Testis (tissue), 2 donors: ENCODE measurements at regions not wholly inside any gene's neighbourhood (a gene's known extent, or its start where the extent isn't known, plus 50 kb on each side); places are given as distances from the start of the nearest gene placed in this dataset.

Experiments used
- DNase-seq: peaks from one replicate; pipeline ENCODE4 v3.0.0-alpha.2; 2019
- H3K27ac ChIP-seq, 2 donors: fragments of 200-600 bp; sonication (generic); one replicate each; pipeline ENCODE4 v1.5.1; 2019
- H3K27me3 ChIP-seq: fragments of 200-600 bp; sonication (generic); one replicate; pipeline ENCODE4 v1.5.1; 2019
- H3K36me3 ChIP-seq: fragments of 200-600 bp; sonication (generic); one replicate; pipeline ENCODE4 v1.5.1; 2017; ENCODE audit warnings: low read depth; ENCODE audit errors: missing control alignments
- H3K4me1 ChIP-seq: fragments of 200-600 bp; sonication (generic); one replicate; pipeline ENCODE4 v1.5.1; 2019
- H3K4me3 ChIP-seq, 2 donors: fragments of 200-600 bp; sonication (generic); one replicate each; pipeline ENCODE4 v1.5.1; 2017 to 2019
- H3K9me3 ChIP-seq: fragments of 200-600 bp; sonication (generic); one replicate; pipeline ENCODE4 v1.5.1; 2017
- CTCF ChIP-seq, 3 experiments: fragments of 450-650 bp in 2 of 3; fragments of 200-600 bp in 1 of 3; sonication (generic) in 1 of 3; IDR thresholded peaks; one replicate each; pipeline ENCODE4 v1.5.1; 2016 to 2019; ENCODE audit warnings: antibody characterized with exemption in 3 of 3, mild to moderate bottlenecking in 2 of 3, moderate library complexity in 1 of 3
- POLR2A ChIP-seq: fragments of 450-650 bp; IDR thresholded peaks from one replicate; pipeline ENCODE4 v1.6.1; 2017; ENCODE audit warnings: antibody characterized with exemption, mild to moderate bottlenecking, moderate library complexity
- WGBS, 2 donors: methylation state at CpG; one replicate each; pipeline ENCODE4 v1.1.5; 2018; 5-methylcytosine and 5-hydroxymethylcytosine counted together
- intact Hi-C: fragments of 100-400 bp; cut with DNase I; formaldehyde crosslinking; loops from one replicate; pipeline ENCODE4 v1.15.1; 2023; ENCODE audit warnings: low total_unique reads

- no peaks in the 10 kb centered on the region for H3K4me1 ChIP-seq
- intact Hi-C loops = no loop called here
- 50 to 68% methylated on average over 2 of the region's 2 CpGs for WGBS, 2 donors
- TF ChIP-seq CTCF (IDR thresholded peaks at IDR 0.05) = no peak
- no peak for TF ChIP-seq POLR2A
- no peaks in the 10 kb centered on the region for H3K36me3 ChIP-seq
- H3K4me3 ChIP-seq = no peak overlapping the region
- DNase-seq = no peak
- H3K27ac ChIP-seq = no peak overlapping the region
- H3K9me3 ChIP-seq = no peaks in the 10 kb centered on the region
- no peaks in the 10 kb centered on the region for H3K27me3 ChIP-seq
Observed at GRCh38 chr10:105644978-105645377, 1003.9 kb downstream of the SORCS3 start.

DNA sequence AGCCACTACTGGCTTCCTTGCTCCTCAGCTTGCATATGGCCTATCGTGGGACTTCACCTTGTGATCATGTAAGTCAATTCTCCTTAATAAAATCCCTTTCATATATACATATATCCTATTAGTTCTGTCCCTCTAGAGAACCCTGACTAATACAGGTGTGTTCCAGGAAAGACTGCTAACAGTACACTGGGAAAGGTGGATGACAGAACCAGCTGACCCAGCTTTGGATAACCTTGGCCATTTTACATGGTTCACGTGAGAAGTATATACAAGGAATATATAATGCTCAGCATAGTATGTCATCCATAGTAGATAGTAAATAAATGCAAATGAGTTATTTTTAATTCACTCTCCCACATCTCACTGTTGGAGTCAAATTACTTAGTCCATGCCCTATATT is 1003.5 kb downstream of the SORCS3 start:
- no peak for DNase-seq
- Histone ChIP-seq H3K4me3 (no peak overlapping the region), H3K27ac (no peak overlapping the region), H3K4me1 (no peaks in the 10 kb centered on the region), H3K9me3 (no peaks in the 10 kb centered on the region), H3K27me3 (no peaks in the 10 kb centered on the region), H3K36me3 (no peaks in the 10 kb centered on the region)
- WGBS, 2 donors = 56 to 74% methylated on average over 2 of the region's 2 CpGs
- intact Hi-C loops = no loop called here
- no peak for TF ChIP-seq CTCF (IDR thresholded peaks at IDR 0.05)
- TF ChIP-seq POLR2A = no peak

DNA sequence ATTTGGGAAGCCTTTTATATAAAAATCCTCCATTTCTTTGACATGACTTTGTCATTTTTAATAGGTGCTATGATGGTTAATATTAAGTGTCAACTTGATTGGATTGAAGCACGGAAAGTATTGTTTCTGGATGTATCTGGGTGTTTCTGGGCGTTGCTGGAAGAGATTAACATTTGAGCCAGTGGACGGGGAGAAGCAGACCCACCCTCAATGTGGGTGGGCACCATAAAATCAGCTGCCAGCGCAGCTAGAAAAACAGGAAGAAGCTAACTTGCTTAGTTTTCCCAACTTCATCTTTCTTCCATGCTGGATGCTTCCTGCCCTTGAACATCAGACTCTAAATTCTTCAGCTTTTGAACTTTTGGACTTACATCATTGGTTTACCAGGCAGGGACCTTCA is 1003.0 kb downstream of the SORCS3 start:
- DNase-seq = no peak
- 32 to 49% methylated on average over 4 of the region's 4 CpGs for WGBS, 2 donors
- no peaks in the 10 kb centered on the region for H3K9me3 ChIP-seq
- no peaks in the 10 kb centered on the region for H3K27me3 ChIP-seq
- no peak overlapping the region for H3K4me3 ChIP-seq
- intact Hi-C loops = no loop called here
- no peaks in the 10 kb centered on the region for H3K4me1 ChIP-seq
- H3K27ac ChIP-seq = no peak overlapping the region
- TF ChIP-seq POLR2A = no peak
- TF ChIP-seq CTCF (IDR thresholded peaks at IDR 0.05) = no peak
- no peaks in the 10 kb centered on the region for H3K36me3 ChIP-seq

DNA sequence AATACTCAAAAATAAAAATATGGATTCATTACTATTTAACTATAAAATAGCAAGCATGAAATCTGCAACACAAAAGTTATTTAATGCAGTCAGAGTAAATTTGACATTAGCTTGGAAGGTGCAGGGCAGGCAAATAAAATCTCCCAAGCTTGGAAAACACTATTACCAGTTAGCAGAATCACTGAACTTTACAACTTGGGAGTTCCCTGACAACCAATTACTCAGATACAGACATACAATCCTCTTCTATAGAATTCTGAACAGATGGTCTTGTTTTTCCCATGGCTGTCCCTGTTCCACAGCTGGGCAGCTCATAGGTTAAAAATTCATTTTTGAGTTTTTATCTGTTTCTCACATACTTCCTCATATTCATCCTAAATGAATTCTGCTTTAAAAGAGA is 1002.6 kb downstream of the SORCS3 start:
- Histone ChIP-seq H3K27ac (no peak overlapping the region), H3K36me3 (no peaks in the 10 kb centered on the region), H3K4me3 (no peak overlapping the region), H3K27me3 (no peaks in the 10 kb centered on the region), H3K9me3 (no peaks in the 10 kb centered on the region), H3K4me1 (no peaks in the 10 kb centered on the region)
- TF ChIP-seq CTCF (IDR thresholded peaks at IDR 0.05) (no peak), POLR2A (no peak)
- no peak for DNase-seq
- intact Hi-C loops = no loop called here

- no peak overlapping the region for H3K27ac ChIP-seq
- TF ChIP-seq POLR2A (no peak), CTCF (IDR thresholded peaks at IDR 0.05) (no peak)
- no peak for DNase-seq
- H3K4me1 ChIP-seq = no peaks in the 10 kb centered on the region
- no peaks in the 10 kb centered on the region for H3K9me3 ChIP-seq
- no peak overlapping the region for H3K4me3 ChIP-seq
- intact Hi-C loops = no loop called here
- no peaks in the 10 kb centered on the region for H3K36me3 ChIP-seq
- H3K27me3 ChIP-seq = no peaks in the 10 kb centered on the region
- 86 to 91% methylated on average over 3 of the region's 3 CpGs for WGBS, 2 donors
Observed at GRCh38 chr10:105634281-105634680, 993.2 kb downstream of the SORCS3 start.
